Embryonic facial prominence (tissue), 1 donor: ENCODE measurements at regions not wholly inside any gene's neighbourhood (a gene's known extent, or its start where the extent isn't known, plus 50 kb on each side); places are given as distances from the start of the nearest gene placed in this dataset.
A peak's percentile ranks its signal among the peaks of the same experiment; 100 is the strongest.

ENCODE experiments used
- DNase-seq: peaks from one replicate; pipeline ENCODE4 v3.0.0-alpha.2; 2016; ENCODE audit errors: extremely low spot score

- DNase-seq: no peak
Observed at GRCh38 chr11:110984147-110984546, 261.4 kb upstream of the POU2AF2 start.

GRCh38 chr11:110982214-110982613 lies 263.3 kb upstream of the POU2AF2 start:
- no peak for DNase-seq

- no peak for DNase-seq
Observed at GRCh38 chr11:110979696-110980095, 265.8 kb upstream of the POU2AF2 start.

GRCh38 chr11:110977661-110978060 lies 265.4 kb upstream of the ARHGAP20 start:
- DNase-seq: no peak

GRCh38 chr11:110974731-110975130 lies 262.5 kb upstream of the ARHGAP20 start:
- no peak for DNase-seq

DNA sequence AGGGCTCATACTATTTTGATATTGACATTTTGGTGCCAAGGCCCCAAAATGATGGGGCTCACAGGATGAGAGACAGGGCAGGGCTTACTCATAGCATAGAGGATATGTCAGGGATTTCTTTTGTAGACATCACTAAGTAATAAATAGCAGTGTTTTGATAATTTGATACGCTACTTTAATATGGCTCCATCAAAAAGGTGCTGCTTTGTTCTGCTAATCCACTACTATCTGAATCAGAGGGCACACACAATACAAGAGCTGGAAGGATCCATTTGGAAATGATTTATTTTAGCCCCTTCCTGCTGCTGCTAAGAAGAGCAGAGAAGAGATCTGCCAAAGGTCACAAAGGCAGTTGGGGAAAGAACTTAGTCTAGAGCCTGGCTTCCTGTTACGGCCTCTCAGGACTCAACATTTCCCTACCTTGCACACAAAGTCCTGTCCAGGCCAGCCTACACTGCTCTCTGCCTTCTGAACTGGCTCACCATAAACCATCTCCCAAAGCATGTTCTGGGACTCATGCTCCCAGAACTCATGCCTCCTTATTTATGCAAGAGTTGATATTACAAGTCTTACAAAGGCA lies 261.3 kb upstream of the ARHGAP20 start:
- DNase-seq: no peak

- DNase-seq: no peak
Observed at GRCh38 chr11:110972640-110973039, 260.4 kb upstream of the ARHGAP20 start.

GRCh38 chr11:110972106-110972505 lies 259.9 kb upstream of the ARHGAP20 start:
- no peak for DNase-seq

- no peak for DNase-seq
Observed at GRCh38 chr11:110971140-110971539, 258.9 kb upstream of the ARHGAP20 start.

GRCh38 chr11:110968348-110969062 lies 256.3 kb upstream of the ARHGAP20 start:
- DNase-seq: no peak

- DNase-seq: no peak
Observed at GRCh38 chr11:110966131-110966530, 253.9 kb upstream of the ARHGAP20 start.

DNA sequence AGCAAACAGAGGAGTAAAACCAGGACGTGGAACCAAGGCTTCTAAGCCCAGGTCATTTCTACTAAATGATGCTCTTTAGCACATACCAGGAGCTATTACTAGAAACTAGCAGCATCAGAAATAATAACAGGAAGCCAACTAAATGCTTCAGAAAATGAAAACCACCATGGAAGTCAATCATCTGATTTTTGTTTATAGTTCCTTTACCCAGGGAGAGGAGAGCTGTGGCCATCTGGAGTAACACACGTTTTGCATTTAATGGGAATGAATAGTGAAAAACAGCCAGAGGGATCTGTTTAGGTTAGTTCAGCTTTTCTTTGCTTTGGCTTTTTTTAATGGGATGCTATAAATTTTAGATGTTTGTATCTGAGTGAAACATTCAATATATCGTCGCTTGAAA lies 250.7 kb upstream of the ARHGAP20 start:
- peak; percentile 71 for DNase-seq

DNA sequence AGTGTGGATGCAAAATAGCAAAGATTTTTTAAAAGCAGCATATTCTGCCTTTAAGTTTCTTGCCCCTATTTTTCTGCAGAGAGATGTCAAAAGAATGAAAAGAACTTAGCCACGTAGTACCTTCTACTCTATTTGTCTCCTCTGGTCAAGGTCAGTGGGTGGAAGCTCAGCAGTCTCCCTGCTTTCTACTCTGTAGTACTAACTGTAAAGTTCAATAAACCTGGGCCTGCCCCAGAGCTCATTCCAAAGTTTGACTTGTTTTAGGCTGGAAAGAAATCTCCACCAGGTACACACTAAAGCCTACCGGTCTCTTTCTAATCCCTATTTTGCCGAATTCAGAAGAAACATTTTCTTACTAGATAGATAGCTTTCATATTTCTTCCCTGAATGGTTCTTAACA lies 247.9 kb upstream of the ARHGAP20 start:
- no peak for DNase-seq

- no peak for DNase-seq
Observed at GRCh38 chr11:110958216-110958615, 246.0 kb upstream of the ARHGAP20 start.

DNA sequence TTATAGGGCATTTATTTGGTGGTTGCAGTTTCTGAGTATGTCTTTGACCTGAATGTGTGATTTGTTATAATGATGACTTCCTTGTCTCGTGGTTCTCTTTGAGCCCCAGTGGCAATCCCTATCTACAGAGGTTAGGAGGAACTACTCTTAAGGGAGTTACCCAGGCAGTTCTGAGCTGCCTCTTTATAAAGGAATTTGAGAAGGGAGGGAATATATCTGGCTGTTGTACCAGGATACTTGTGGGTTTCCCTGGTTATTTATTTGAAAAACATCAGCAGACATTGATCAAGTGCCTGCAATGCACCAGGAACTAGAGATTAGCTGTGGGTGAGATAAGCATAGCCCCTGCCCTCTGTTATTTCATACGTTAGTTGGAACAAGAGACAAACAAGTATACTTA lies 243.5 kb upstream of the ARHGAP20 start:
- no peak for DNase-seq

DNA sequence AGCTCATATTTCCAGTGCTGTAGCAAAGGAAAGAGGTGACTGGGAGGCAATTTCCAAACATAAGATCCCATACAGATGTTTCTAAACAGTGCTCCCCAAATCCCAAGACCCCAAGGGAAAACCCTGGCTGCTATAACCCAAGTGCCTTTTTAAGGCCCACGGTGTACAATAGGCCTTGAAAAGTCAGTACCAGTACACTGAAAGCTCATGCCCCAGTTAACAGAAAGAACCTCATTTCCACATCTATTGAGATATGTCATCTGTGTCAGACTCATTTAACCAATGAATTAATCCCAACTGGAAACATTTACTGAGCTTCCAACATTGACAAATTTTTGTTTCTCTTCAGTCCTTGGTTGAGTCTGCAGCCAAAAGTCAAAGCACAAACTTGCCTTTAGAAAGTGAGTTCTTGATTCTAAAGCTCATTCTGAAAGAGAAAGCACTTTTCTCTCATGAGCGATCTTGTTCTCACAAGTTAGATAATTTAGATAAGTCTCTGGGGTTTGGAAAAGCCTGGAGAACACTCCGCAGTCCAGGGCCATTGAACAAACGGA lies 239.8 kb upstream of the ARHGAP20 start:
- no peak for DNase-seq

GRCh38 chr11:110951037-110951949 lies 239.1 kb upstream of the ARHGAP20 start:
- DNase-seq: no peak

DNA sequence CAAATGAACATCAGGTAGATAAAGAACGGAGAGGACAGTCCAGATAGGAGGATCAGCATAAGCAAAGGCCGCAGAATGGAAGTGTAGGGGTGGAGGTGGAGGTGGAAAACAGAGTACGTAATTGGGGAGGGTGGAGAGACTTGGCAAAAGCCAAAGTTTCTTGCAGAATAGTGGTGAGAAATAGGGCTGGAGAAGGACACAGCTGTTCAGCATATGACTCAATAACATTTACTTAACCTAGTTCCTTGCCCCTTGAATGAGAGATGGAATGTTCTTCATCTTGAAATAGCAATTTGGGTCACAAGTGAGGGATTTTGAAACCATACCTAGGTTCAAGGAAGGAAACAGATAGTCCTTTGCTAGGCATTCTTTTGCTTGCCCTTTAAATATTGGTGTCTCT lies 235.9 kb upstream of the ARHGAP20 start:
- DNase-seq: no peak

DNA sequence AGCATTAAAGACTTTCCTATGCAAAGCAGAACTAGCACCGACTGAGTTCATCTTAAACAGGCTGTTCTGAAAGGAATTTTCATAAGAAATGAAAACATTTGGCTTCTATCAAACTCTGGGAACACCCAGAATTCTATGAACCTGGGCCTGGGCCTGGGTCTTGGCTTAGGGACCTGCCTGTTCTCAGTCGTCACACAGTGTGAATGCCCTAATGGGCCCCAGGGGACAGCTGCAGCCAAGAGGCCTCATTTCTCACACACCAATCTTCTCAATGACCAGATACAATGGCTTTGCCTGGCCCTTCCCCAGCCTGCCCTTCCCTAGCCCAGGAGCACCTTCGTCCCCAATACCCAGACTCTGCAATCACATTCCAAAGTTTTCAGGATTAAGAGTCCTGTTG lies 234.9 kb upstream of the ARHGAP20 start:
- DNase-seq: no peak

- DNase-seq: no peak
Observed at GRCh38 chr11:110939471-110939870, 227.2 kb upstream of the ARHGAP20 start.

GRCh38 chr11:110935018-110935640 lies 222.9 kb upstream of the ARHGAP20 start:
- no peak for DNase-seq

DNA sequence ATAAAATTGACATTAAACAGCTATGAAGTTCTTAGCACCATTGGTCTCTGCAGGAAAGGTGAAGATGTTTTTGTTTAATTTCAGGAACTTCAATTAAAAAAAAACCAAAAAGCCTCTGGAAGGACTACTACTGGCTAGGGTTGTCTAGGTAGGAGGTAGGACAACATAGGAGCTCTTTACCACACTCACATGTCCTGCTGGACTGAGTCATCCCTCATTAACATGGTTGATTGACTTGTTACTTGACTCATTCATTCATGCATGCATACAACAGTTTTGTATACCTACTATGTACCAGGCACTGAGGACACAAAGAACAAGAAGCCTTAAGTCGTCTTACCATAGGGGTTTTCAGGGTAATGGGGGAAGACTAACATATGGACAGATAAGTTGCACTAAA lies 216.9 kb upstream of the ARHGAP20 start:
- no peak for DNase-seq
